ENCODE measurements at regions not wholly inside any gene's neighbourhood (a gene's known extent, or its start where the extent isn't known, plus 50 kb on each side); places are given as distances from the start of the nearest gene placed in this dataset.

GRCh38 chr10:52597189-52597863 lies 175.3 kb downstream of the MBL2 start:
- TF ChIP-seq EZH2phosphoT487 (IDR thresholded peaks at IDR 0.05; ENCODE audit: borderline replicate concordance) (no peak), CTCF (IDR thresholded peaks at IDR 0.05 in 2 of 3, conservative IDR thresholded peaks at IDR 0.05 in 1 of 3; ENCODE audit: borderline replicate concordance in 1 of 3, insufficient read depth in 1 of 3, low read depth in 2 of 3, low read length in 2 of 3) (no peak), YY1 (IDR thresholded peaks at IDR 0.05; ENCODE audit: extremely low read depth, insufficient replicate concordance, low read depth, low read length) (no peak), ATF3 (IDR thresholded peaks at IDR 0.05) (no peak), MAX (IDR thresholded peaks at IDR 0.05) (no peak), EZH2 (IDR thresholded peaks at IDR 0.05) (no peak), TCF7L2 (IDR thresholded peaks at IDR 0.05; ENCODE audit: borderline replicate concordance, extremely low read depth, insufficient read depth, insufficient read length) (no peak), POLR2A (IDR thresholded peaks at IDR 0.05; ENCODE audit: borderline replicate concordance, extremely low read depth, insufficient read depth, insufficient read length) (no peak)

All from HCT116 (cell line).